Nephron (organoid): ENCODE measurements at regions not wholly inside any gene's neighbourhood (a gene's known extent, or its start where the extent isn't known, plus 50 kb on each side); places are given as distances from the start of the nearest gene placed in this dataset.
"Not testable (repeated sequence)": the region's sequence is repeated elsewhere in the genome, so short reads cannot be mapped to it uniquely, and the experiment has no call there.

Experiments
- H3K27ac Mint-ChIP-seq, 3 experiments: 2 replicates each; pipeline ENCODE4 v1.8.0; 2020; ENCODE audit warnings: mixed read lengths in 3 of 3, mild to moderate bottlenecking in 2 of 3, moderate library complexity in 1 of 3
- H3K27me3 Mint-ChIP-seq: 2 replicates; pipeline ENCODE4 v1.8.0; 2021; ENCODE audit warnings: low read depth, mild to moderate bottlenecking, moderate library complexity, mixed read lengths
- H3K36me3 Mint-ChIP-seq: 2 replicates; pipeline ENCODE4 v1.8.0; 2020; ENCODE audit warnings: low read depth, mixed read lengths
- H3K4me1 Mint-ChIP-seq: 2 replicates; pipeline ENCODE4 v1.8.0; 2020; ENCODE audit warnings: mixed read lengths
- H3K4me3 Mint-ChIP-seq, 3 experiments: 2 replicates each; pipeline ENCODE4 v1.8.0; 2020; ENCODE audit warnings: mild to moderate bottlenecking in 3 of 3, mixed read lengths in 3 of 3, moderate library complexity in 2 of 3
- H3K9me3 Mint-ChIP-seq: 2 replicates; pipeline ENCODE4 v1.8.0; 2020; ENCODE audit warnings: mixed read lengths
- TF ChIP-seq, protein P1 (sequence below), 3 experiments: fragments of 200-600 bp; sonication (generic); IDR thresholded peaks; one replicate each; pipeline ENCODE4 v1.5.0; 2021; ENCODE audit warnings: antibody characterized with exemption in 3 of 3; ENCODE audit not compliant: unreplicated experiment in 3 of 3

DNA sequence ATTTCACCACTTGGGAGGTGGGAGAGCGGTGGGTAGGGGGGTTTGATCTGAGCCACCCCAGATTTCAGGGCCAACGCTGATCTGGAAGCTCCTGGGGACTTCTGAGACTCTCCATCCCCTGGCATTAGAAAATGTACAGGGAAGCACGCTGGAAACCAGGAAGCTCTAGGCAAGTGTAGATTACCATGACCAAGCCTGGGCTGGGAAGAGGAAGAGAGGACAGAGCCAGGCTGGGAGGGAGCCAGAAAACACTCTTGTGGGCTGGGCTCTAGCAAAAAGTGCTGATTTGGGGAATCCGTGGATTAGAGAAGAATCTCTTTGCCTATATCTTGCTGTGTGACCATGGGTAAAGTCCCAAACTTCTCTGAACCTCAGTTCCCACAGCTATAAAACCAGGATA lies 236.7 kb downstream of the BCL11B start:
- no peaks in the 10 kb centered on the region for H3K36me3 Mint-ChIP-seq
- H3K27ac Mint-ChIP-seq: peak overlapping the region in 2 of 3 experiments; percentile 71 to 79
- TF ChIP-seq, protein P1, sequence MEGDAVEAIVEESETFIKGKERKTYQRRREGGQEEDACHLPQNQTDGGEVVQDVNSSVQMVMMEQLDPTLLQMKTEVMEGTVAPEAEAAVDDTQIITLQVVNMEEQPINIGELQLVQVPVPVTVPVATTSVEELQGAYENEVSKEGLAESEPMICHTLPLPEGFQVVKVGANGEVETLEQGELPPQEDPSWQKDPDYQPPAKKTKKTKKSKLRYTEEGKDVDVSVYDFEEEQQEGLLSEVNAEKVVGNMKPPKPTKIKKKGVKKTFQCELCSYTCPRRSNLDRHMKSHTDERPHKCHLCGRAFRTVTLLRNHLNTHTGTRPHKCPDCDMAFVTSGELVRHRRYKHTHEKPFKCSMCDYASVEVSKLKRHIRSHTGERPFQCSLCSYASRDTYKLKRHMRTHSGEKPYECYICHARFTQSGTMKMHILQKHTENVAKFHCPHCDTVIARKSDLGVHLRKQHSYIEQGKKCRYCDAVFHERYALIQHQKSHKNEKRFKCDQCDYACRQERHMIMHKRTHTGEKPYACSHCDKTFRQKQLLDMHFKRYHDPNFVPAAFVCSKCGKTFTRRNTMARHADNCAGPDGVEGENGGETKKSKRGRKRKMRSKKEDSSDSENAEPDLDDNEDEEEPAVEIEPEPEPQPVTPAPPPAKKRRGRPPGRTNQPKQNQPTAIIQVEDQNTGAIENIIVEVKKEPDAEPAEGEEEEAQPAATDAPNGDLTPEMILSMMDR (IDR thresholded peaks at IDR 0.05; ENCODE audit: unreplicated experiment in 3 of 3): no peak
- H3K4me1 Mint-ChIP-seq: peaks cover 22% of the 10 kb centered on the region
- H3K27me3 Mint-ChIP-seq: peaks cover 28% of the 10 kb centered on the region
- H3K9me3 Mint-ChIP-seq: no peaks in the 10 kb centered on the region
- H3K4me3 Mint-ChIP-seq: no peak overlapping the region

DNA sequence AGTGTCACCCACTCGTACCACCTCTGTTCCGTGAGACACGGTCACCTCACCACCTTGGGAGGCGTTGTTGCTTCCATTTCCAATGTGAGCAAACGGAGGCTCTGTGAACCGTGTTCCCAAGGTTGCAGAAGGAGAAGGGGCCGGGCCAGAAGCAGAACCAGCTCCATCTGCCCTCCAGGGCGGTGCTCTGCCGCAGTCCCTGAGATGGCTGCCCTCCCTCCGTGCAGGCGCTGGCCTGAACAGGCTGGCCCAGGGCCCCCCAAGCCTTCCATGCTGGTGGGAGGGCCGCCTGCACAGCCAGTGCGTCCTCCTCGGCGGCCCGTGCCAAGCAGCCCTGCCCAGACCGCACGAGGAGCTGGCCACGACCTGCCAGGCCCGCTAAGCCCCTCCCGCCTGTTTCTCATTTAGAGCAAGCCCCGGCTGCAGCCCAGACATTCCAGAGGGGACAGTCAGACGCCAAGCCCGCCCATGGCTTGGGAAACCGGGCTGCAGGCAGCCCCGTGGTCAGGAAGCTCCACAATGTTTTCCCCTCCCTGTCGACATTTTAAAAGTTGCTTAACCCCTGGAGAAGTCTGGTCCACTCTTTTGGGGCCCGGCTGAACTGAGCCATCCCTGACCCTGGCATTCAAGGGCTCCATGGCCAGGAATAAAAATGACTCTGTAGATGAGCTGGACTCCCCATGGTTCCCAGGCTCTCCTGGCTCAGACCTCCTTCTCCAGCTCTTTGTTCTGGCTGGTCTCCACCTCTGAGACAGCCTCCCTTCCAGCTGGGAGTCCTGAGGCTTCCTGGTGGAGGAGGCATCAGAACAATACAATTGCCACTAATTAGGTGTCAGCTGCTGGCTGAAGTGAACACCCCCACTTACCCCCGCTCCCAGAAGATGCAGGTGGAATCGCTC lies 236.0 kb downstream of the BCL11B start:
- H3K27ac Mint-ChIP-seq: peak overlapping the region in 2 of 3 experiments; percentile 69 to 92
- TF ChIP-seq, protein P1 (IDR thresholded peaks at IDR 0.05; ENCODE audit: unreplicated experiment in 3 of 3): no peak
- no peaks in the 10 kb centered on the region for H3K9me3 Mint-ChIP-seq
- H3K36me3 Mint-ChIP-seq: no peaks in the 10 kb centered on the region
- H3K4me3 Mint-ChIP-seq: peak overlapping the region in 1 of 3 experiments; percentile 45
- H3K4me1 Mint-ChIP-seq: peaks cover 24% of the 10 kb centered on the region
- H3K27me3 Mint-ChIP-seq: peaks cover 25% of the 10 kb centered on the region

DNA sequence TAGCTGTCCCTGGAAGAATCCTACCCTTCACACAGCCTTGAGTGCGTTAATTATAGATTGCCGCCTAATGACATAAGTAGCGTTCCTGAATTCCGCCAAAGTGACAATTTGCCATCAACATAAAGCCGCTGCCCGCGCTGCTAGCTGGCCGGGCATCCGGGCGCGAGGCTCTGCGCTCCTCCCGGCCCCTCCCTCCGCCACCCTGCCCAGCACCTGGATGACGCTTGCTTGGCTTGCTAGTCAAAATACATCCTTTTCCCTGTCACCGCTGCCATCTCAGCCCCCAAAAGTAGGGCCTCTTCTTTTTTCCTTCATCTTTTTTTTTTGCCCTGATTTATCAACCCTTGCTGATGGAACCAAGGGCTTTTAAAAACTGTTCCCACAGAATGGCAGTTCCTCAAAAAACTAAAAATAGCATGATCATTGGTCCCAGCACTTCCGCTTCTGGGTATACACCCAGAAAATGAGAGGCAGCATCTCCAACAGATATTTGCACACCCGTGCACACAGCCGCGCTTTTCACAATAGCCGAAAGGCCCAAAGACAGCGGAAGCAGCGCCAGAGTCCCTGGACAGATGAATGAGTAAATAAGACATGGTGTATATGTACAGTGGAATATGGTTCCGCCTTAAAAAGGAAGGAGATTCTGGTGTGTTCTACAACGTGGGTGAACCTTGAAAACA lies 235.2 kb downstream of the BCL11B start:
- Mint-ChIP-seq H3K36me3 (no peaks in the 10 kb centered on the region), H3K27me3 (peaks cover 22% of the 10 kb centered on the region), H3K27ac (peak overlapping the region in 2 of 3 experiments; percentile 69 to 92), H3K9me3 (no peaks in the 10 kb centered on the region), H3K4me1 (peaks cover 24% of the 10 kb centered on the region), H3K4me3 (no peak overlapping the region)
- TF ChIP-seq, protein P1 (IDR thresholded peaks at IDR 0.05; ENCODE audit: unreplicated experiment in 3 of 3): no peak

DNA sequence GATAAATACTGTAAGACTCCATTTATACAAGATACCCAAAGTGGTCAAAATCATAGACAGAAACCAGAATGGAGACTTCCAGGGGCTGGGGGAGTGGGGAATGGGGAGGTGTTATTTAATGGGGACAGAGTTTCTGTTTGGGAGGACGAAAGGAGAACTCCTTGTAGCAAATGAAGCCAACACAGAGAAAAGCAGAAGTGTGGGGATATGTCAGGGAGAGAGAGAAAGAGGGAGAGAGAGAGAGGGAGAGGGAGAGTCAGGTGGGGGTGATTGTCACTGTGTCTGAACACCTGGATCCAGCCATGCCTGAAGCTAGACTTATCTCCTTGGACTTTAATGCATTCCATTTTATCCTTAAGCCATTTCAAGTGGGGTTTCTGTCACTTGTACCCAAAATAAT lies 234.7 kb downstream of the BCL11B start:
- Mint-ChIP-seq H3K27ac (peak overlapping the region in 2 of 3 experiments; percentile 9 to 69), H3K4me1 (peaks cover 24% of the 10 kb centered on the region), H3K27me3 (peaks cover 16% of the 10 kb centered on the region)
- not testable (repeated sequence) for H3K9me3 Mint-ChIP-seq, H3K36me3 Mint-ChIP-seq, H3K4me3 Mint-ChIP-seq

DNA sequence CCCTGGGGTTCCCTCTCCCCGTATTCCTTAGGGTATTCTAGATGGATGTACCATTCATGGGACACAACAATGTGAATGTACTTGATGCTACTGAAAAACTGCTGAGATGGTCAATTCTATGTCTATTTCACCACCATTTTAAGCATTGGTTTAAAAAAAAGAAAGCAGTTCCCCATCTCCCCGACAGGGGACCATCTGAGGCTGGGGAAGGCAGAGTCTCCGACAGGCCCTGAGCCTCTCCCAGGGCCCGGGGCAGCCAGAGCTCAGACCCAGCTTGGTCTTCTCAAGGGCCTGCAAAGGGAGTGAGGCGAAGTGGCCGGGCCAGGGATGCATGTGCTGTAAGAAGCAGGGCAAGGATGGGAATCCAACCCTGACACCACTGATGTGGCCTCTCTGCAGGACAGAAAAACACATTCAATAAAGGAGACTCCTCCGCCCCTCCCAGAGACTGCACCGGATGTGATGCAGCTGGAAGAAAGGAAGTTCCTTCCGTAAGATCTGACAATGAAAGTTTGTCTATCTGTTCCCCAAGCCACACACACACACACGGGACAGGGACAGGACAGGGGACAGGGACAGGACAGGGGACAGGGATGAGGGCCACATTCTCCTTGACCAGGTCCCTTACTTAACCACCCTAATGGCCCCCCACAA lies 234.1 kb downstream of the BCL11B start:
- Mint-ChIP-seq H3K27me3 (peaks cover 12% of the 10 kb centered on the region), H3K4me1 (peaks cover 24% of the 10 kb centered on the region), H3K9me3 (no peaks in the 10 kb centered on the region), H3K4me3 (no peak overlapping the region), H3K27ac (peak overlapping the region in 2 of 3 experiments; percentile 50 to 53), H3K36me3 (no peaks in the 10 kb centered on the region)
- TF ChIP-seq, protein P1 (IDR thresholded peaks at IDR 0.05; ENCODE audit: unreplicated experiment in 3 of 3): peak in 2 of 3 experiments; percentile 15 to 29

DNA sequence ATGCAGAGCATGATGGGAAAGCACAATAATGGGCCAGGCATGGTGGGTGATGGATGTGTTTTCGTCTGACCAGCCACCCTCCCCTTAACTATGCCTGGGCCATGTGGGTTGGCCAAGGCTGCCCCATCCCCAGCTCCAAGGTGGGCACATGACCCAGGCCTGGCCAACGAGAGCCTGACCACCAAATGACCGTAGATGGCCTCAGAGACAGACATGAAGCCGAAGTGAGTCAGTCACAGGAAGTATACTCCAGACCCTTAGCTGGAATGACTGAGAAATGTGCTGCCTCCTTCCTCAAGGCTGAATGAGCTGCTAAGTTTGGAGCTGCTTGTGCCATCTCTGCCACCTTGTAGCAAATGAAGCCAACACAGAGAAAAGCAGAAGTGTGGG lies 233.6 kb downstream of the BCL11B start:
- no peaks in the 10 kb centered on the region for H3K36me3 Mint-ChIP-seq
- peaks cover 9% of the 10 kb centered on the region for H3K27me3 Mint-ChIP-seq
- H3K4me3 Mint-ChIP-seq: no peak overlapping the region
- TF ChIP-seq, protein P1 (IDR thresholded peaks at IDR 0.05; ENCODE audit: unreplicated experiment in 3 of 3): no peak
- H3K4me1 Mint-ChIP-seq: peaks cover 26% of the 10 kb centered on the region
- no peaks in the 10 kb centered on the region for H3K9me3 Mint-ChIP-seq
- H3K27ac Mint-ChIP-seq: peak overlapping the region in 2 of 3 experiments; percentile 50 to 53
